CMK (cell line): ENCODE measurements at regions not wholly inside any gene's neighbourhood (a gene's known extent, or its start where the extent isn't known, plus 50 kb on each side); places are given as distances from the start of the nearest gene placed in this dataset.

Source experiments
- DNase-seq: peaks from one replicate; pipeline ENCODE4 v3.0.0-alpha.2; 2010; ENCODE audit warnings: low read depth

GRCh38 chr6:170160628-170161611, 130.0 kb downstream of the DLL1 start:
- no peak for DNase-seq

GRCh38 chr6:170160031-170160627, 130.7 kb downstream of the DLL1 start:
- DNase-seq, result no peak

DNA sequence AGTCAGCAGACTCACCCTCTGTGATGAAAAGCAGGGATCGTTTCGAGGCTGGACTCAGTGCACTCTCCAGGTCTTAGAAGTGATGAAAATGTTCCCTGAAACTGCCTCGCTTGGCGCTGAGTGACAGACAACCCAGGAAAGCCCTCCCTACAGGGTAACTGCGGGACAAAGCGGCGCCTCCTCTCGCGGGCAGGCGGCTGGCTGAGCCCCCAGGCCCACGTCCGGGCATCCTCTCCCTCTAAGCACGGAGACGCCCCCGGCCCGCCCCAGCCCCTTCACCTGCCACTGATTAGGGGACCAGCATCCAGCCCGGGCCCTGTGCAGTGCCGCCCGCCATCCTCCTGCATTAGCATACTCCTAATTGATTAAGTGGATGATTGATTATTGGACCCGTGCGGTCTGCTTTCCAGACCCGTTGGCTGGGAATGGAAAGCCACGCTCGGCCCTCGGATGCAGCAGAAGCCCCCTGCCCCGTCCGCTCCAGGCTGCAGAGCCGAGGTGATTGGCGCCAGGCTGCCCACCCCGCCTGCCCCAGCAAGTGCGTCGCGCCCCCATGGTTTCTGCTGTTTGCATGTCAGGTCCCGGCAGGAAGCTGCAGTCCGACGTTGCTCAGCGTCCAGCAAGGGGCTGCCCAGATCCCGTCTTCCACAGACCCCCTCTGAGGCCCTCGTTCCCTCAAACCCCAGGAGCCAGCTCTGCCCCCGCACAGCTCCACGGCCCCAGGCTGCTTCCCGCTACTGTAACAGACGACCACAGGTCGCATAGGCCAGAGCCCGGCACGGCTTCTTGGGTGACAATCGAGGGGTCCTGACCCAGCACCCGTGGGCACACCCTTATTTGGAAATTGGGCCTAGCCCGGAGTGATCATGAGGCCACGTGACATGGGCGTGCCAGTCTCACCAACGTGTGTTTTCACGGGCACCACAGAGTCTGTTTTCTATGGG, 131.6 kb downstream of the DLL1 start:
- DNase-seq, result no peak

DNA sequence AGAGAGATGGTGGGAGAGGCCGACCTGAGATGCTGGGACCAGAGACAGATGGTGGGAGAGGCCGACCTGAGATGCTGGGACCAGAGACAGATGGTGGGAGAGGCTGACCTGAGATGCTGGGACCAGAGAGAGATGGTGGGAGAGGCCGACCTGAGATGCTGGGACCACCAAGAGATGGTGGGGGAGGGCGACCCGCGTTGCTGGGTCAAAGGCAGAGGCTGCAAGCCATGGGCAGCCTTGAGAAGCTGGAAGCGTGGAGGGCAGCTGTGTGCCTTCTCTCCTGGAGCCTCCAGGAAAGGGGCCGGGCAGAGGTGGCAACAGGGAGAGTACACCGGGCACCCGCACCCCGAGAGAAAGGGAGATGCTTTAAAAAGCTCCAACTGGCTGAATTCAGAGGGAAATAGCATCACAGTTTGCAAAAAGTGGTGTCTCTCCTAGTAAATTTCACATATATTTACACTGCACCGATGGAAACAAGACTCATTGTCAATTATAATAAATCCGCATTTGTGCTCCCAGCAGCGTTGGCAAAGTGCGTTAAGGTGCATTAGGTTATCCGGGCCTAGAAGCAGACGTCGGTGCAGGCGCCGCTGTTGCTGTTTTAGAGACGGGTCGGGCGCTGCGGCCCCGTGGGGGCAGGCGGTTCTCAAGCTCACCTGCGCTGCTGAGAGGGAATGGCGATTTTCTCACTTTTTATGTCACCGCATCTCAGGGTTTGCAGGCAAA, 132.4 kb downstream of the DLL1 start:
- DNase-seq, result no peak

GRCh38 chr6:170157567-170158218, 133.2 kb downstream of the DLL1 start:
- DNase-seq, result no peak

- DNase-seq, result no peak
These were observed 134.2 kb downstream of the DLL1 start for GRCh38 chr6:170156448-170157375.

GRCh38 chr6:170155464-170156196, 135.2 kb downstream of the DLL1 start:
- DNase-seq, result no peak

DNA sequence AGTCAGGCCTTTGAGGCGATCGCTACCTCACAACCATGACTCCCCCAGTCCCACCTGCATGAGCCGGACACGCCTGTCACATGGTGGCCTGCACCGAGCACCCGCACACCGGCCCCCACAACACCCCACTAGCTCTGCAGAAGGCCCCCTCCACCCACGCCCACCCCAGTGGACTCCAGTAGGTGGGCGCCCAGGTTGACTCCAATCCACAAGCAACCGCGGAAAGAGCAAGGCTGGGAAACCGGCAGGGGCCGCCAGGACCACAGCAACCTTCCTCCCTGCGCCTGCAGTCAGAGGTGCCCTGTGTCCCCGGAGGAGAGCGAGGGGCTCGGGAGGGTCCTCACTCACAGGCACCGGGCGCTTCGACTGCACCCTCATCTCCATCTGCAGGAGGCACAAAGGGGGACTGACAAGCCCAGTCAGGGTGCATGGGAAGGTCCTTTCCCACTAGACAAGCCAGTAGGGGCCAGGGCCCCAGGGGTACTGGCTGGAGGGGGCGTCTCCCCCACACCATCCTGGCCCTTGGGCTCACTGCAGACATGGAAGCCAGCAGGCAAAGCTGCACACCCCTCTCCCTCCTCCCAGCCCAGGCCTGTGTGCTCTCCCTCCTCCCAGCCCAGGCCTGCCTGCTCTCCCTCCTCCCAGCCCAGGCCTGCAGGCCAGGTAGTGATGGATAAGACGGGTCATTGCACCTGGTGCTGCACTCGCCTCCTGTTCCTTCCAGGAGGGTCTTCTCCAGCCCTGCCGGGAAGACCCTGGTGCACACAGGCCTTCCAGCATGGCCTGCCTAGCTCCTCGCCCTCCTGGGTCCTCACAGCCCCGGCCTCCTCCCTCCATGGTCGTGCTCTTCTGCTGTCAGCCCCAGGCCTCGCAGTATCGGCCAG, 137.2 kb downstream of the DLL1 start:
- DNase-seq, result no peak

DNA sequence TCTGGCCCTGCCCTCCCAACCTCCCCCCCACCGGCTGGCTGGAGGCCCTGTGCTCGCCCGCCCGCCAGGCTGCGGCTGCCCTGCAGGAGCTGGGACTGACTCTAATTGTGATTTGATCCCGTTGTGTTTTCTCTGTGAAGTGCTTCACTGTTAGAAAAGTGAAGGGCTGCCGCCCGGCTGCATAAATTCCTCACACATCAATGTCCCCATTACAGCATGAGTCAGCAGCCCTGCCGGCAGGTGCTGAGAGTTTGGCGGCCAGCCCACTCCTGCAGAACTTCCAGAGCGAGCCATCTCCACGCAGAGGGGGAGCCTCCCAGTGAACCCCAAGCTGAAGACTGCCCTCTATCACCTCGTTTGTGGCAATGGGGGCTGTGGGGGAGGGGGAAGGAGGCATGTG, 137.9 kb downstream of the DLL1 start:
- no peak for DNase-seq

- no peak for DNase-seq
These were observed 138.6 kb downstream of the DLL1 start for GRCh38 chr6:170152124-170152926.

- no peak for DNase-seq
These were observed 139.1 kb downstream of the DLL1 start for GRCh38 chr6:170151804-170152123.

DNA sequence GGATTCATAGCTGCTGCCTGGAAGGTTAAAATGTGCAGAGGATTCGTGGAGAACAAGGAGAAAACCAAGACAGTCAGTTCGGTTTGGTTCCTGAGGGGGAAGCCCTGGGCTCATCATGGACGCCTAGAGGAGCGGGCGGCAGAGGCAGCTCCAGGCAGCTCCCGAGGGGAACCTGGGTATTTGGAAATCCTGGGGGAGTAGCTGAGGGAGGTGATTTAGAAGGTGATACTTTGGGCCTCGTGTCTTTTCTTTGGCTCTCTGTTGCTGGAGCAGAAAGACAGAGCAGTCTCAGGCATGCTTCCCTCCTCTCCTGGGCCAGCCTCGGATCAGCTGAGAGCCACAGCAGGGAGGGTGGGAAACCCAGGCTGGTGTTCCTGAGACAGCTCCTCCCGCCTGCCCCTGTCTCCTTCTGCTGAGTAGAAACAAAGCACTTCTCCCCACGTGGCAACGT, 139.5 kb downstream of the DLL1 start:
- no peak for DNase-seq

DNA sequence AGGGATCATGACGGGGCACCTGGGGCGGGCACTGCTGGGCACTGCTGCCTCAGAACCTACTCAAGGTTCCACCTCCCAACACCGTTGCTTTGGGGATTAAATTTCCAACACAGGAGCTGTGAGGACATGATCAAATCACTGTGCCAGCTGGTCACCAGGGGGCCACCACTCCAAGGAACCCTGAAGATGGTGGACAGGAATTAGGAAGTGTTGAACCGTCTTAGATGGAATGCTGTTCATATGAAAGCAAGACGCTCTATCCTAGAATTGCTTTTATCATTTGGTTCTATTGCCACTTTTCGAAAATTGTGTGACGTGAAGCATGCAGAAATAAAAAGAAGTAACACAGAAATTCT, 140.3 kb downstream of the DLL1 start:
- no peak for DNase-seq

DNA sequence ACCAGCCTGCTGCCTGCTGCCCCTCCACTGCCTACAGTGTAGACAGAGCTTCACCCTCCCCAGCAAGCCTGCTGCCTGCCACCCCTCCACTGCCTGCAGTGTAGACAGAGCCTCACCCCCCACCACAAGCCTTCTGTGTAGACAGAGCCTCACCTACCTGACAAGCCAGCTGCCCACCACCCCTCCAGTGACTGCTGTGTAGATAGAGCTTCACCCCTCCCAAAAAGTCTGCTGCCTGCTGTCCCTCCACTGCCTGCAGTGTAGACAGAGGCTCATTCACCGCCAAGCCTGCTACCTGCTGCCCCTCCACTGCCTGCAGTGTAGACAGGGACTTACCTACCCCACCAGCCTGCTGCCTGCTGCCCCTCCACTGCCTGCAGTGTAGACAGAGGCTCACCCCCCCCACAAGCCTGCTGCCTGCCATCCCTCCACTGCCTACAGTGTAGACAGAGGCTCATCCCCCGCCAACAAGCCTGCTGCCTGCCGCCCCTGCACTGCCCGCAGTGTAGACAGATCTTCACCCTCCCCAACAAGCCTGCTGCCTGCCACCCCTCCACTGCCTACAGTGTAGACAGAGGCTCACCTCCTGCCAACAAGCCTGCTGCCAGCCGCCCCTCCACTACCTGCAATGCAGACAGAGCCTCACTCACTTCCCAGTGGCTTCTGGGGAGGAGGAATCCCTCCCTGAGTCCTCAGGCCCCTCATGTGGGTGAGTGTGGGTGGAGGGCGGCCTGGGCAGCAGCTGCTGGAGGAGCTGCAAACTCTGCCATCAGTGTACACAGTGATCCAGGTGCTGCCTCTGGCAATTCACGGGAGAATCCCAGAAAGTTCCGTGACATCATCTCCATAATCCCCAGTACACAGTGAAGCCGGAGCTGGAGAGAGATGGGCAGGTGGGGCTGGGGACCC, 140.9 kb downstream of the DLL1 start:
- no peak for DNase-seq

GRCh38 chr6:170148709-170149470, 142.0 kb downstream of the DLL1 start:
- no peak for DNase-seq
